GM12891 (cell line): ENCODE measurements at regions not wholly inside any gene's neighbourhood (a gene's known extent, or its start where the extent isn't known, plus 50 kb on each side); places are given as distances from the start of the nearest gene placed in this dataset.

Experiments used
- PAX5 ChIP-seq: IDR thresholded peaks from 2 replicates; pipeline ENCODE4 v1.6.1; 2011; ENCODE audit warnings: low read length, moderate library complexity, mild to moderate bottlenecking; ENCODE audit not compliant: insufficient read depth, severe bottlenecking
- POLR2A ChIP-seq: IDR thresholded peaks from 2 replicates; pipeline ENCODE4 v1.6.1; 2011; ENCODE audit warnings: low read depth, low read length, control low read depth
- POLR2AphosphoS5 ChIP-seq: IDR thresholded peaks from 2 replicates; pipeline ENCODE4 v1.6.1; 2011; ENCODE audit warnings: low read depth, low read length, control low read depth
- POU2F2 ChIP-seq: IDR thresholded peaks from 2 replicates; pipeline ENCODE4 v1.6.1; 2011; ENCODE audit warnings: low read depth, mild to moderate bottlenecking, control low read depth, low read length, moderate library complexity
- SPI1 ChIP-seq: IDR thresholded peaks from 2 replicates; pipeline ENCODE4 v1.6.1; 2011; ENCODE audit warnings: low read depth, low read length, control low read depth
- TAF1 ChIP-seq: IDR thresholded peaks from 2 replicates; pipeline ENCODE4 v1.6.1; 2011; ENCODE audit warnings: low read depth, low read length, control low read depth

DNA sequence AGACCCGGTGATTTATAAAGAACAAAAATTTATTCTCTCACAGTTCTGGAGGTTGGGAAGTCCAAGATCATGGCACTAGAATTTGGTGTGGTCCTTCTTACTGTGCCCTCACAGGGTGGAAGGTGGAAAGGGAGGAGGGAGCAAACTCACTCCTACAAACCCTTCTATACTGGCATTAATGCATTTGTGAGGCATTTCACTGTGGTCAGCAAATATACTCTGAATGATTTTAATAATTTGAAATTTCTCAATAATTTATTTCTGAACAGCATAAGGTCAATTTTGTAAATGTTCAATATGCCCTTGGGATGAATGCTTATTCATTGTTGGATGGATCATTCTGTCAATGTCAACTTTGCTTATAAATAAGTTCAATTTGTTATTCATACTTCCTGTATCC lies 120.6 kb downstream of the GATA6 start:
- TF ChIP-seq POLR2AphosphoS5 (no peak), TAF1 (no peak), SPI1 (no peak), POLR2A (no peak), PAX5 (no peak), POU2F2 (no peak)
